ENCODE measurements at regions not wholly inside any gene's neighbourhood (a gene's known extent, or its start where the extent isn't known, plus 50 kb on each side); places are given as distances from the start of the nearest gene placed in this dataset.

GRCh38 chr10:90327611-90328010 is 530.2 kb downstream of the HTR7 start:
- Histone ChIP-seq H3K36me3 (ENCODE audit: control insufficient read depth in 2 of 3, insufficient read depth in 3 of 3, low read length in 3 of 3) (no peaks in the 10 kb centered on the region), H3K27ac (ENCODE audit: low read depth in 2 of 2, low read length in 2 of 2) (no peak overlapping the region), H3K4me3 (ENCODE audit: low read length in 3 of 3) (no peak overlapping the region), H3K9me3 (ENCODE audit: control insufficient read depth in 2 of 3, insufficient read depth in 1 of 3, low read length in 3 of 3) (no peaks in the 10 kb centered on the region), H3K27me3 (ENCODE audit: control insufficient read depth, insufficient read depth, low read length) (no peaks in the 10 kb centered on the region), H3K9ac (ENCODE audit: low read length in 3 of 3) (no peak overlapping the region), H3K4me1 (ENCODE audit: control insufficient read depth in 2 of 3, insufficient read depth in 2 of 3, low read depth in 1 of 3, low read length in 3 of 3) (no peaks in the 10 kb centered on the region)
- FAIRE-seq (no peak), DNase-seq (no peak)
- intact Hi-C loops (cut with DNase I), result no loop called here
- TF ChIP-seq CTCF (IDR thresholded peaks at IDR 0.05; ENCODE audit: borderline replicate concordance, extremely low read depth, insufficient read depth), result no peak

- H3K4me3 ChIP-seq (ENCODE audit: low read length in 3 of 3), result no peak overlapping the region
- DNase-seq (no peak), FAIRE-seq (no peak)
- intact Hi-C loops (cut with DNase I), result no loop called here
- TF ChIP-seq CTCF (IDR thresholded peaks at IDR 0.05; ENCODE audit: borderline replicate concordance, extremely low read depth, insufficient read depth), result no peak
- H3K9me3 ChIP-seq (ENCODE audit: control insufficient read depth in 2 of 3, insufficient read depth in 1 of 3, low read length in 3 of 3), result no peaks in the 10 kb centered on the region
- H3K9ac ChIP-seq (ENCODE audit: low read length in 3 of 3), result no peak overlapping the region
- no peaks in the 10 kb centered on the region for H3K27me3 ChIP-seq (ENCODE audit: control insufficient read depth, insufficient read depth, low read length)
- H3K36me3 ChIP-seq (ENCODE audit: control insufficient read depth in 2 of 3, insufficient read depth in 3 of 3, low read length in 3 of 3), result no peaks in the 10 kb centered on the region
- H3K27ac ChIP-seq (ENCODE audit: low read depth in 2 of 2, low read length in 2 of 2), result no peak overlapping the region
- no peaks in the 10 kb centered on the region for H3K4me1 ChIP-seq (ENCODE audit: control insufficient read depth in 2 of 3, insufficient read depth in 2 of 3, low read depth in 1 of 3, low read length in 3 of 3)
These were observed 529.4 kb downstream of the HTR7 start for GRCh38 chr10:90328459-90328858.

- Histone ChIP-seq H3K27me3 (ENCODE audit: control insufficient read depth, insufficient read depth, low read length) (no peaks in the 10 kb centered on the region), H3K9me3 (ENCODE audit: control insufficient read depth in 2 of 3, insufficient read depth in 1 of 3, low read length in 3 of 3) (no peaks in the 10 kb centered on the region), H3K27ac (ENCODE audit: low read depth in 2 of 2, low read length in 2 of 2) (no peak overlapping the region), H3K9ac (ENCODE audit: low read length in 3 of 3) (no peak overlapping the region), H3K4me3 (ENCODE audit: low read length in 3 of 3) (no peak overlapping the region), H3K36me3 (ENCODE audit: control insufficient read depth in 2 of 3, insufficient read depth in 3 of 3, low read length in 3 of 3) (no peaks in the 10 kb centered on the region), H3K4me1 (ENCODE audit: control insufficient read depth in 2 of 3, insufficient read depth in 2 of 3, low read depth in 1 of 3, low read length in 3 of 3) (no peaks in the 10 kb centered on the region)
- intact Hi-C loops (cut with DNase I), result no loop called here
- FAIRE-seq (no peak), DNase-seq (no peak)
- no peak for TF ChIP-seq CTCF (IDR thresholded peaks at IDR 0.05; ENCODE audit: borderline replicate concordance, extremely low read depth, insufficient read depth)
These were observed 528.9 kb downstream of the HTR7 start for GRCh38 chr10:90328896-90329295.

- FAIRE-seq, result no peak
- intact Hi-C loops (cut with DNase I), result no loop called here
- no peak for DNase-seq
- Histone ChIP-seq H3K4me3 (ENCODE audit: low read length in 3 of 3) (no peak overlapping the region), H3K4me1 (ENCODE audit: control insufficient read depth in 2 of 3, insufficient read depth in 2 of 3, low read depth in 1 of 3, low read length in 3 of 3) (no peaks in the 10 kb centered on the region), H3K27ac (ENCODE audit: low read depth in 2 of 2, low read length in 2 of 2) (no peak overlapping the region), H3K9ac (ENCODE audit: low read length in 3 of 3) (no peak overlapping the region), H3K27me3 (ENCODE audit: control insufficient read depth, insufficient read depth, low read length) (no peaks in the 10 kb centered on the region), H3K9me3 (ENCODE audit: control insufficient read depth in 2 of 3, insufficient read depth in 1 of 3, low read length in 3 of 3) (no peaks in the 10 kb centered on the region), H3K36me3 (ENCODE audit: control insufficient read depth in 2 of 3, insufficient read depth in 3 of 3, low read length in 3 of 3) (no peaks in the 10 kb centered on the region)
- no peak for TF ChIP-seq CTCF (IDR thresholded peaks at IDR 0.05; ENCODE audit: borderline replicate concordance, extremely low read depth, insufficient read depth)
These were observed 520.5 kb downstream of the HTR7 start for GRCh38 chr10:90337316-90337715.

Measured in kidney (tissue), 13 donors.